Esophagus muscularis mucosa (tissue), 4 donors: ENCODE measurements at regions not wholly inside any gene's neighbourhood (a gene's known extent, or its start where the extent isn't known, plus 50 kb on each side); places are given as distances from the start of the nearest gene placed in this dataset.

Source experiments
- CTCF ChIP-seq, 3 experiments: fragments of 200-600 bp in 2 of 3; fragments of 450-650 bp in 1 of 3; sonication (generic) in 2 of 3; IDR thresholded peaks; one replicate each; pipeline ENCODE4 v1.5.1; 2017 to 2019; ENCODE audit warnings: antibody characterized with exemption in 3 of 3, mild to moderate bottlenecking in 2 of 3, moderate library complexity in 1 of 3
- EP300 ChIP-seq: sonication (generic); formaldehyde crosslinking; IDR thresholded peaks from one replicate; pipeline ENCODE4 v1.6.1; 2017; ENCODE audit warnings: antibody characterized with exemption
- POLR2A ChIP-seq: fragments of 450-650 bp; IDR thresholded peaks from one replicate; pipeline ENCODE4 v1.6.1; 2017; ENCODE audit warnings: antibody characterized with exemption, moderate library complexity, mild to moderate bottlenecking, low read depth
- POLR2AphosphoS5 ChIP-seq, 2 donors: sonication (generic); formaldehyde crosslinking; IDR thresholded peaks; one replicate each; pipeline ENCODE4 v1.6.1; 2017; ENCODE audit warnings: antibody characterized with exemption in 2 of 2

GRCh38 chrY:16644270-16644800 lies 1235.7 kb downstream of the CDY2B start:
- TF ChIP-seq CTCF (IDR thresholded peaks at IDR 0.05): no peak
- no peak for TF ChIP-seq POLR2A
- no peak for TF ChIP-seq EP300
- TF ChIP-seq POLR2AphosphoS5 (IDR thresholded peaks at IDR 0.05): no peak
